HEK293 (cell line): ENCODE measurements at regions not wholly inside any gene's neighbourhood (a gene's known extent, or its start where the extent isn't known, plus 50 kb on each side); places are given as distances from the start of the nearest gene placed in this dataset.

Source experiments
- BCL6B ChIP-seq: fragments of 450-650 bp; formaldehyde crosslinking; IDR thresholded peaks from 2 replicates; pipeline ENCODE4 v1.5.1; 2017; ENCODE audit warnings: missing biosample characterization, missing genetic modification characterization
- CTCF ChIP-seq: fragments of 450-650 bp; formaldehyde crosslinking; IDR thresholded peaks from 2 replicates; pipeline ENCODE4 v1.5.1; 2016; ENCODE audit warnings: missing biosample characterization, missing genetic modification characterization

GRCh38 chr10:78866731-78867554 is 201.8 kb upstream of the ZMIZ1 start:
- TF ChIP-seq BCL6B (no peak), CTCF (no peak)
